ENCODE measurements at regions not wholly inside any gene's neighbourhood (a gene's known extent, or its start where the extent isn't known, plus 50 kb on each side); places are given as distances from the start of the nearest gene placed in this dataset.

GRCh38 chr6:114435985-114436384 is 93.2 kb upstream of the HS3ST5 start:
- DNase-seq (ENCODE audit: low spot score), result no peak

- DNase-seq (ENCODE audit: low spot score), result no peak
Measured at GRCh38 chr6:114432400-114432799, 89.6 kb upstream of the HS3ST5 start.

DNA sequence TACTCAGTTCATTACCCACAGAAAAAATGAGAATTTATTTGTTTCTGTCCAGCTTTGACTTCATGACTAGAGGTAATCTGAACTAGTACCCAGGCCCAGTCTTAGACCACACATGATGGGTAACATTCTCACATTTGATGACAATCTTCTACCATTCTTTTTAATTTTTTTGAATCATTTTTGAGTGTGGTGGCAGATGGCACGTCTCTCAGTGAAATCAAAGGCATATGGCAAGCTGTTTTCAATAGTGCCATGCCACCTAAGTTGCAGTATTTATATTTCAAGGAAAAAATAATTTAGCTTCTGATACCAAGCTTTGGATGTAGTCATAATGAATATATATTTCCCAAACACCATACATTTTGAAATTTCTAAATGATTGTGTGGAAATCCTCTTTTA is 88.8 kb upstream of the HS3ST5 start:
- DNase-seq (ENCODE audit: low spot score), result no peak

- no peak for DNase-seq (ENCODE audit: low spot score)
Measured at GRCh38 chr6:114430534-114431124, 87.8 kb upstream of the HS3ST5 start.

- DNase-seq (ENCODE audit: low spot score), result no peak
Measured at GRCh38 chr6:114428341-114428740, 85.5 kb upstream of the HS3ST5 start.

- no peak for DNase-seq (ENCODE audit: low spot score)
Measured at GRCh38 chr6:114421199-114421598, 78.4 kb upstream of the HS3ST5 start.

DNA sequence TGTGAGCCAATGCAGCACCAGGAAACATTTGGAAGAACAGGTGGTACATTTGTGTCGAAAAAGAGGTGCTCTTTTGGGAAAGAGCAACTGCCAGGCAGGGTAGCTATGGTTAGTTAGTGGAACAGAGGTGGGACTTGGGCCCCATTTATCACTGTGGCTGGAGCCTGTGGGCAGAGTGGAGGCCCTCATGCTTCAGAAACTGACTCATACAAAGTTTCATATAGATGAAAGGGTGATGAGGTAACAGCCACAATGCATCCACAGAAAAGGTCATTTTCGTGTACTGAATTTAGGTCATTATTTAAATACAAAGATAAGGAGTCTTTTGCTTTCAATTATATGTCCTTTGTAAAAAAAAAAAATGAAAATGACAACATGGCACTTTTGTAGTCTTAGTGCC is 76.4 kb upstream of the HS3ST5 start:
- no peak for DNase-seq (ENCODE audit: low spot score)

- DNase-seq (ENCODE audit: low spot score), result no peak
Measured at GRCh38 chr6:114418304-114418972, 75.6 kb upstream of the HS3ST5 start.

DNA sequence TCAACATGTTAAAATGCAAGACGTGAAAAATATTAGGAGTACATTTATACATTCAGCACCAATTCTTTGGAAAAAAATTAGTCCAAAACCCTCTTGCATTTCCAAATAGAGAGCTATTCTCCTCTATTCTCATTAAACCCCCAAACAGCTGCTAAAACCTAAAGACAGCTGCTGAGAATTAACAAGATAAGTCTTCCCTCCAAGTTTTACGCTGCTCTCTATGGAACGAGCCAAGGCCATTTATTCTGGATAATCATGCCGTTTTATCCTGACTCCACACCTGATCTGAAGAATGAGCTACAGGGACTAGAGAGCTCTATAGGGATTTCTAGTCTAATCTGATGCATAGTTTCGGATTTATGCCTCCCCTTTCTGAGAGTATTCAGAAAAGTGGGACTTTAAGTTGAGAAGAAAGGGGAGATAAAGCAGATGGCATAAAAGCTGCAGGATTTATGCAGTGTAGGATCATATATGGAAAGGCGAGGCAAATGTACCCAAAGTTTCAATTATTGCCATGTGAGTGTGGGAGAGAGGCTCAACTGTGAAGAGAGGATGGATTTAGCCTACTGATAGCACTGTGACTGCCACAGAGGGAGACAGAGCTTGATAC is 64.7 kb upstream of the HS3ST5 start:
- DNase-seq (ENCODE audit: low spot score), result no peak

DNA sequence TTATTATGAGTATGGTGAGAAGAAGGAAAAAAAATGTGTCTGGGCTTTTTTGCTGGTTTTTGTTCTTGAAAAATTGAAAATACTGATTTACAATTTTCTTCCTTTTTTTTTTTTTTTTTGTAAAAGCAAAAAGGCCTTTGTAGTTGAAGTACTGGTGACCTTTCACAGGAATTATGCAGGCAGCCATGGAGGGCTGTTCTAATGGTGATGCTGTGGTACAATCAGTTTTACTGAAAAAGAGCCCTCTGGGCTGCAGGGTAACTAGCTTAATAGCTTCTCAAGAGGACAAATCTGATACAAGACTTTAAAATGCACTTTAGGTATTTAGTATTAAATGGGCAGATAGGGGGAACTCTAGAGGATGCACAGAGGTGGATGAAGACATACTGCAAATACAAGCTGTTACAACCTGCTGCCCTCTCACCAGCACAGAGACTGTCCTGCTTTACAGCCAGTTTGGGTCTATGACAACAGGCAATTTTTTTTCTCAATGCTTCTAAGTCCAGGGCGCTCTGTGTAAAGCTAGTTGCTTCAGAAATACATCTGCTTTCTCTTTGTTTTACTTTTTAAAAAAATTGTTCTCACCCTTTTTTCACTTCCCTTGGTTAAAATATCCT is 61.6 kb upstream of the HS3ST5 start:
- DNase-seq (ENCODE audit: low spot score), result no peak

GRCh38 chr6:114403858-114404257 is 61.0 kb upstream of the HS3ST5 start:
- no peak for DNase-seq (ENCODE audit: low spot score)

GRCh38 chr6:114398481-114398880 is 55.7 kb upstream of the HS3ST5 start:
- no peak for DNase-seq (ENCODE audit: low spot score)

Data from Ammon's horn (tissue), 1 donor.